ENCODE measurements at regions not wholly inside any gene's neighbourhood (a gene's known extent, or its start where the extent isn't known, plus 50 kb on each side); places are given as distances from the start of the nearest gene placed in this dataset.

GRCh38 chr11:72512956-72513355, 78.6 kb upstream of the CLPB start:
- H3K9me3 ChIP-seq = peaks cover 11 to 32% of the 10 kb centered on the region in 2 donors
- no peak overlapping the region for H3K27ac ChIP-seq
- H3K27me3 ChIP-seq = no peaks in the 10 kb centered on the region
- TF ChIP-seq CTCF (IDR thresholded peaks at IDR 0.05) = no peak
- no peak for TF ChIP-seq POLR2AphosphoS5 (IDR thresholded peaks at IDR 0.05)
- TF ChIP-seq POLR2A (IDR thresholded peaks at IDR 0.05) = no peak
- DNase-seq (ENCODE audit: low spot score in 2 of 2) = no peak
- no peak overlapping the region for H3K4me3 ChIP-seq
- no peaks in the 10 kb centered on the region for H3K36me3 ChIP-seq
- intact Hi-C loops (cut with DNase I; ENCODE audit: low total_unique reads) = no loop called here
- H3K4me1 ChIP-seq = no peaks in the 10 kb centered on the region

GRCh38 chr11:72511393-72512047, 77.2 kb upstream of the CLPB start:
- Histone ChIP-seq H3K4me1 (no peaks in the 10 kb centered on the region), H3K4me3 (no peak overlapping the region), H3K27ac (no peak overlapping the region), H3K27me3 (no peaks in the 10 kb centered on the region), H3K9me3 (peaks cover 11 to 43% of the 10 kb centered on the region in 2 donors), H3K36me3 (no peaks in the 10 kb centered on the region)
- DNase-seq (ENCODE audit: low spot score in 2 of 2) = no peak
- intact Hi-C loops (cut with DNase I; ENCODE audit: low total_unique reads) = no loop called here
- TF ChIP-seq CTCF (IDR thresholded peaks at IDR 0.05) (no peak), POLR2A (IDR thresholded peaks at IDR 0.05) (no peak), POLR2AphosphoS5 (IDR thresholded peaks at IDR 0.05) (no peak)

GRCh38 chr11:72507050-72507449, 72.7 kb upstream of the CLPB start:
- Histone ChIP-seq H3K4me3 (no peak overlapping the region), H3K27ac (no peak overlapping the region), H3K4me1 (no peaks in the 10 kb centered on the region), H3K9me3 (peaks cover 11 to 36% of the 10 kb centered on the region in 2 donors), H3K27me3 (no peaks in the 10 kb centered on the region), H3K36me3 (no peaks in the 10 kb centered on the region)
- no peak for DNase-seq (ENCODE audit: low spot score in 2 of 2)
- intact Hi-C loops (cut with DNase I; ENCODE audit: low total_unique reads) = no loop called here
- TF ChIP-seq POLR2AphosphoS5 (IDR thresholded peaks at IDR 0.05) (no peak), POLR2A (IDR thresholded peaks at IDR 0.05) (no peak), CTCF (IDR thresholded peaks at IDR 0.05) (no peak)

GRCh38 chr11:72497731-72498130, 63.4 kb upstream of the CLPB start:
- Histone ChIP-seq H3K4me3 (no peak overlapping the region), H3K36me3 (no peaks in the 10 kb centered on the region), H3K9me3 (peaks cover 6 to 7% of the 10 kb centered on the region in 2 donors), H3K27ac (no peak overlapping the region), H3K27me3 (no peaks in the 10 kb centered on the region), H3K4me1 (no peaks in the 10 kb centered on the region)
- intact Hi-C loops (cut with DNase I; ENCODE audit: low total_unique reads) = no loop called here
- TF ChIP-seq POLR2A (IDR thresholded peaks at IDR 0.05) = no peak
- no peak for TF ChIP-seq CTCF (IDR thresholded peaks at IDR 0.05)
- TF ChIP-seq POLR2AphosphoS5 (IDR thresholded peaks at IDR 0.05) = no peak
- no peak for DNase-seq (ENCODE audit: low spot score in 2 of 2)

- Histone ChIP-seq H3K27me3 (no peaks in the 10 kb centered on the region), H3K36me3 (no peaks in the 10 kb centered on the region), H3K9me3 (no peaks in the 10 kb centered on the region), H3K4me3 (no peak overlapping the region), H3K4me1 (no peaks in the 10 kb centered on the region), H3K27ac (no peak overlapping the region)
- DNase-seq (ENCODE audit: low spot score in 2 of 2) = no peak
- TF ChIP-seq POLR2A (IDR thresholded peaks at IDR 0.05) (no peak), POLR2AphosphoS5 (IDR thresholded peaks at IDR 0.05) (no peak), CTCF (IDR thresholded peaks at IDR 0.05) (no peak)
- intact Hi-C loops (cut with DNase I; ENCODE audit: low total_unique reads) = no loop called here
These were observed 59.7 kb upstream of the CLPB start for GRCh38 chr11:72494109-72494429.
